ENCODE measurements at regions not wholly inside any gene's neighbourhood (a gene's known extent, or its start where the extent isn't known, plus 50 kb on each side); places are given as distances from the start of the nearest gene placed in this dataset.

DNA sequence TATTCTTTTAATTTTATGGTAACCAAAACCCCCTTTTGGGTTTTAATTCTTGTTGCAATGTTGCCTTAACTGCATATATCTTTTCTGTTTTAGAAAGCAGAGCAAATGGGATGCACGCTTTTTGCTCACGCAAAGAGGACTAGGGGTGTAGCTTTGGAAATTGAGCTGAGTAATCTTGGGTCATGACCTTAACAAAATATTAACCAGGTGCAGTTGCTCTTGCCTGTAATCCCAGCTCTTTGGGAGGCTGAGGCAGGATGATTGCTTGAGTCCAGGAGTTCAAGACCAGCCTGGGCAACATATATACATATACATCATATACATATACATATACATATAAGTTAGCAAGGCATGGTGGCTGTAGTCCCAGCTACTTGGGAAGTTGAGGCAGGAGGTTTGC lies 172.9 kb upstream of the BMPER start:
- Mint-ChIP-seq H3K36me3 (ENCODE audit: low read depth) (peaks cover 3% of the 10 kb centered on the region), H3K9me3 (ENCODE audit: low read depth) (peaks cover 4% of the 10 kb centered on the region), H3K4me3 (ENCODE audit: unreplicated experiment) (no peak overlapping the region), H3K4me1 (ENCODE audit: low read depth) (no peaks in the 10 kb centered on the region), H3K27me3 (ENCODE audit: low read depth) (no peaks in the 10 kb centered on the region), H3K27ac (ENCODE audit: unreplicated experiment) (no peak overlapping the region)
- TF ChIP-seq, protein P1, sequence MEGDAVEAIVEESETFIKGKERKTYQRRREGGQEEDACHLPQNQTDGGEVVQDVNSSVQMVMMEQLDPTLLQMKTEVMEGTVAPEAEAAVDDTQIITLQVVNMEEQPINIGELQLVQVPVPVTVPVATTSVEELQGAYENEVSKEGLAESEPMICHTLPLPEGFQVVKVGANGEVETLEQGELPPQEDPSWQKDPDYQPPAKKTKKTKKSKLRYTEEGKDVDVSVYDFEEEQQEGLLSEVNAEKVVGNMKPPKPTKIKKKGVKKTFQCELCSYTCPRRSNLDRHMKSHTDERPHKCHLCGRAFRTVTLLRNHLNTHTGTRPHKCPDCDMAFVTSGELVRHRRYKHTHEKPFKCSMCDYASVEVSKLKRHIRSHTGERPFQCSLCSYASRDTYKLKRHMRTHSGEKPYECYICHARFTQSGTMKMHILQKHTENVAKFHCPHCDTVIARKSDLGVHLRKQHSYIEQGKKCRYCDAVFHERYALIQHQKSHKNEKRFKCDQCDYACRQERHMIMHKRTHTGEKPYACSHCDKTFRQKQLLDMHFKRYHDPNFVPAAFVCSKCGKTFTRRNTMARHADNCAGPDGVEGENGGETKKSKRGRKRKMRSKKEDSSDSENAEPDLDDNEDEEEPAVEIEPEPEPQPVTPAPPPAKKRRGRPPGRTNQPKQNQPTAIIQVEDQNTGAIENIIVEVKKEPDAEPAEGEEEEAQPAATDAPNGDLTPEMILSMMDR (IDR thresholded peaks at IDR 0.05) = no peak
- DNase-seq (ENCODE audit: low spot score) = no peak

DNA sequence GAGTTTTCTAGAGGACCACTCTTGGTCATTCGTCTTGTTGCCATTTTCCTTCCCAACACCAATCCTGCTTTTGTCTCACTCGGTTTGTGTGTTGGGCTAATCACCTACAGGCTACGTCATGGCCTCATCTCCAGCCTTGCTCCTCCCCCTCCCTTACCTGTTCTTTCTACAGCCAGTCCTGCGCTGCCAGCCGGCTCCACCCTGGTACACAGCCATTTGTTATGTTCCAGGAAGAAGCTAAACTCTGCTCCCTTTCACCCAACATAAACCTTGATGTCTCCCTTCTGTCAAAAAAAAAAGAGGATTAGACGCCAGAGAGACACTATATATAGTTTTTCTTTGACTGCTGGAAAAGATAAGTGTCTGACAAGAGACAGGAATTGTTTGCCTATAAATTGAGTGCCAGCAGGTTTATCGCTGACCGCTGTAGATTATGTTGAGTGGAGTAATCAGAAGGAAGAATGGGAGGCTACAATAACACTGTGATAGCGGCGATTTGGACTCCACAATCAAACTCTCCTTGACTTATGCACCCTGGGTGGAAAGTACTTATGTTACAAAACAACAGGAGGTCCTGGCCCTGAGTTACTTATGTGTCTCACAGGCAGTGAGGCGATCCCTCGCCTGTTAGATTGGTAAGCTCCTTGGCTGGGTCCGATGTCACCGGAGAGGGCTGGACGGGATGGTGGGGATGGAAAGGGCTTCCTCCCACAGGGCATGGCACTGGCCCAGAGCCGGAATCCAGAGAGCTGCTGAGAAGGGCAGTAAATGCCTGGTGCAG lies 171.3 kb upstream of the BMPER start:
- Mint-ChIP-seq H3K4me1 (ENCODE audit: low read depth) (no peaks in the 10 kb centered on the region), H3K36me3 (ENCODE audit: low read depth) (peaks cover 3% of the 10 kb centered on the region), H3K9me3 (ENCODE audit: low read depth) (peaks cover 4% of the 10 kb centered on the region), H3K4me3 (ENCODE audit: unreplicated experiment) (no peak overlapping the region), H3K27ac (ENCODE audit: unreplicated experiment) (no peak overlapping the region), H3K27me3 (ENCODE audit: low read depth) (no peaks in the 10 kb centered on the region)
- TF ChIP-seq, protein P1 (IDR thresholded peaks at IDR 0.05) = no peak
- DNase-seq (ENCODE audit: low spot score) = no peak

DNA sequence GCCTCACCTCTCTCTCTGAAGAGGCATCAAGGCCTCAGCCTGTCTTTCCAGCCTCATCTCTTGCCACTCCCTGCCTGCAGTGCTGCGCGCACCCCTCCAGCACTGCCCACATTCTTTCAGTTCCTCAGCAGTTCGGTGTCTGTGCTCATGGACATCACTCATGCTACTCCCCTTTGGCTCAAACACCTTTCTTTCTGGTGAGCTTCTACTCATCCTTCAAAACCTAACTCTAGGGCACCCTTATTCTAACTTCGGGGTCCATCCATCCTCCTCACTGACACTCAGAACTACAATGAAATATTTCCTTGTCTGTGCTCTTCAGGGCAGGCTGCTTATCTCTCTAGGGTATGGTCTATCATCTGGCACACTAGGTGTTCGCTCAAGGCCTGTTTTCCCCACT lies 169.9 kb upstream of the BMPER start:
- Mint-ChIP-seq H3K27ac (ENCODE audit: unreplicated experiment) (no peak overlapping the region), H3K27me3 (ENCODE audit: low read depth) (no peaks in the 10 kb centered on the region), H3K4me1 (ENCODE audit: low read depth) (no peaks in the 10 kb centered on the region), H3K36me3 (ENCODE audit: low read depth) (peaks cover 3% of the 10 kb centered on the region), H3K4me3 (ENCODE audit: unreplicated experiment) (no peak overlapping the region), H3K9me3 (ENCODE audit: low read depth) (no peaks in the 10 kb centered on the region)
- TF ChIP-seq, protein P1 (IDR thresholded peaks at IDR 0.05) = no peak
- no peak for DNase-seq (ENCODE audit: low spot score)

DNA sequence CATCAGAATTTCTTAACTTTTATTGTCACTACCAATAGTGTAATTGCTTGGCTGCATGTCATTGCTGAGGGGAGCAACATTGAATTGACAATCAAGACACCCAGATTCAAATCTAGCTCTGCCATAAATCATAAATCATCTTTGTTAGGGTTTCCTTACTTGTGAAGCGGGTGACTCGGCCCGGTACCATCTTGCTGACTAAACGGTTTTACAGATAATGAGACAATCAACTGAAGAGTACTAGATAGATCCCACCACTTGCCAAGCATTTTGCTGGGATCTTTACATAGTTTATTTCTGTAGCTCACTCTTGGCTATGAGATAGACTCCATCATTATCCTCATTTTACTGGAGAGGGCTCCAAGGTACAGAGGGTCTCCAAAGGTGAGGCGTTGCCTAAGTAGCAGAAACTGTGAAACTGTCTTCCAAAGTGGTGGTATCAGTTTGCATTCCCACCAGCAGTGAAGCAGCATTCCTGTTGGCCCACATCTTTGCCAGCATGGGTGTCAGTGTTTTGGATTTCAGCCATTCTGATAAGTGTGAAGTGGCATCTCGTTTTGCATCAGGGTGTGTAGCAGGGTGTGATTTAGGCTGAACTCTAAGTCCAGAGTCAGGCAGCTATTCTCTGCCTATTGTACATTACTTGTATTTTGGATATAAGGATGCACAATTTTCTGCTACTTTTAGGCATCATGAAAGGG lies 168.7 kb upstream of the BMPER start:
- H3K4me3 Mint-ChIP-seq (ENCODE audit: unreplicated experiment) = no peak overlapping the region
- TF ChIP-seq, protein P1 (IDR thresholded peaks at IDR 0.05) = no peak
- no peaks in the 10 kb centered on the region for H3K27me3 Mint-ChIP-seq (ENCODE audit: low read depth)
- H3K27ac Mint-ChIP-seq (ENCODE audit: unreplicated experiment) = no peak overlapping the region
- no peak for DNase-seq (ENCODE audit: low spot score)
- no peaks in the 10 kb centered on the region for H3K4me1 Mint-ChIP-seq (ENCODE audit: low read depth)
- H3K9me3 Mint-ChIP-seq (ENCODE audit: low read depth) = no peaks in the 10 kb centered on the region
- H3K36me3 Mint-ChIP-seq (ENCODE audit: low read depth) = peaks cover 2% of the 10 kb centered on the region

DNA sequence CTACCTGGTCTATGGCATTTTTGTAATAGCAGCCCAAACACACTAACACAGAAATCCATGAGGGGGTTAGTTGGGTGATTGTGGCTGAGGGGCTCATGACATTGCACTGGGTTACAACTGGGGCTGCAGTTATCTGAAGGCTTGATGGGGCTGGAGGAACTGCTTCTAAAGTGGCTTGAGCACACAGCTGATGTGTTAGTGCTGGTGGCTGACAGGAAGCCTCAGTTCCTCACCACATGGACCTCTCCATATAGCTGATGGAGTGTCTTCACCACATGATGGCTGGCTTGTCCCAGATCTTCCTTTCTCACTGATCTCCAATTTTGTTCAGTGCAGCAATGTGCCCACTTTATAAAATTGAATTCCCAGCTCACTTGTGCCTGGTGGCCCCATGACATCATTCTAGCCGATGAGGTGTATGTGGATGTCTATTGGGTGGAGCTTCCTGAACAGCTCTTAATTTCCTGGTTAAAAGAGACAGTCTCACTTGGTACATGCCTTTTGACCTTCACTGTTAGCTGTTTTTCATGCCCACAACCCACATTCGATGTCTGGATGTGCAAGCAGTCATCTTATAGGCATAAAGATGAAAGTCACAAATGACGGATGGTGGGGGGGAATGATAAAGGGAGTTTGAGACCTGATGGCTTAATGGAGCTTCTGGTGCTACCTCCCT lies 166.9 kb upstream of the BMPER start:
- H3K9me3 Mint-ChIP-seq (ENCODE audit: low read depth) = no peaks in the 10 kb centered on the region
- H3K27me3 Mint-ChIP-seq (ENCODE audit: low read depth) = no peaks in the 10 kb centered on the region
- DNase-seq (ENCODE audit: low spot score) = no peak
- H3K4me1 Mint-ChIP-seq (ENCODE audit: low read depth) = peaks cover 10% of the 10 kb centered on the region
- no peak overlapping the region for H3K27ac Mint-ChIP-seq (ENCODE audit: unreplicated experiment)
- TF ChIP-seq, protein P1 (IDR thresholded peaks at IDR 0.05) = no peak
- no peak overlapping the region for H3K4me3 Mint-ChIP-seq (ENCODE audit: unreplicated experiment)
- no peaks in the 10 kb centered on the region for H3K36me3 Mint-ChIP-seq (ENCODE audit: low read depth)

Measured in chondrocyte (in vitro differentiated cells).